MG63 (cell line): ENCODE measurements at regions not wholly inside any gene's neighbourhood (a gene's known extent, or its start where the extent isn't known, plus 50 kb on each side); places are given as distances from the start of the nearest gene placed in this dataset.

Source experiments
- DNase-seq: peaks from one replicate; pipeline ENCODE4 v3.0.0-alpha.2; 2020
- H3K27me3 ChIP-seq: fragments of 250-450 bp; sonication (Bioruptor Pico); 2 replicates; pipeline ENCODE4 v1.5.1; 2020; ENCODE audit warnings: mild to moderate bottlenecking, moderate library complexity
- H3K36me3 ChIP-seq: fragments of 250-450 bp; sonication (Bioruptor Pico); 2 replicates; pipeline ENCODE4 v1.5.1; 2020; ENCODE audit warnings: mild to moderate bottlenecking, moderate library complexity
- H3K4me3 ChIP-seq: fragments of 250-450 bp; sonication (Bioruptor Pico); 2 replicates; pipeline ENCODE4 v1.5.1; 2020; ENCODE audit warnings: mild to moderate bottlenecking, moderate library complexity
- H3K9me3 ChIP-seq: fragments of 250-450 bp; sonication (Bioruptor Pico); 2 replicates; pipeline ENCODE4 v1.5.1; 2020; ENCODE audit warnings: mild to moderate bottlenecking, moderate library complexity

GRCh38 chr10:43737003-43737402, 88.3 kb upstream of the ZNF32 start:
- DNase-seq, result no peak
- Histone ChIP-seq H3K9me3 (no peaks in the 10 kb centered on the region), H3K36me3 (no peaks in the 10 kb centered on the region), H3K27me3 (no peaks in the 10 kb centered on the region), H3K4me3 (no peak overlapping the region)

GRCh38 chr10:43735907-43736306, 87.2 kb upstream of the ZNF32 start:
- no peaks in the 10 kb centered on the region for H3K36me3 ChIP-seq
- no peaks in the 10 kb centered on the region for H3K9me3 ChIP-seq
- H3K4me3 ChIP-seq, result no peak overlapping the region
- peak; percentile 44 for DNase-seq
- no peaks in the 10 kb centered on the region for H3K27me3 ChIP-seq

GRCh38 chr10:43734716-43735115, 86.0 kb upstream of the ZNF32 start:
- Histone ChIP-seq H3K4me3 (no peak overlapping the region), H3K36me3 (no peaks in the 10 kb centered on the region), H3K9me3 (peaks cover 5% of the 10 kb centered on the region; the same call in 1 of the 2 replicates), H3K27me3 (no peaks in the 10 kb centered on the region)
- no peak for DNase-seq

- peaks cover 5% of the 10 kb centered on the region for H3K9me3 ChIP-seq
- no peaks in the 10 kb centered on the region for H3K27me3 ChIP-seq
- DNase-seq, result no peak
- no peaks in the 10 kb centered on the region for H3K36me3 ChIP-seq
- no peak overlapping the region for H3K4me3 ChIP-seq
These were observed 82.8 kb upstream of the ZNF32 start for GRCh38 chr10:43731486-43731885.

- no peaks in the 10 kb centered on the region for H3K36me3 ChIP-seq
- no peak for DNase-seq
- H3K9me3 ChIP-seq, result peaks cover 10% of the 10 kb centered on the region
- H3K4me3 ChIP-seq, result no peak overlapping the region
- H3K27me3 ChIP-seq, result no peaks in the 10 kb centered on the region
These were observed 79.7 kb upstream of the ZNF32 start for GRCh38 chr10:43728425-43728824.

GRCh38 chr10:43727935-43728334, 79.3 kb upstream of the ZNF32 start:
- Histone ChIP-seq H3K36me3 (no peaks in the 10 kb centered on the region), H3K4me3 (no peak overlapping the region), H3K27me3 (no peaks in the 10 kb centered on the region), H3K9me3 (peaks cover 10% of the 10 kb centered on the region)
- DNase-seq, result no peak

GRCh38 chr10:43715334-43715733, 66.7 kb upstream of the ZNF32 start:
- Histone ChIP-seq H3K27me3 (no peaks in the 10 kb centered on the region), H3K4me3 (no peak overlapping the region), H3K36me3 (no peaks in the 10 kb centered on the region), H3K9me3 (no peaks in the 10 kb centered on the region; the same call in 1 of the 2 replicates)
- DNase-seq, result no peak

GRCh38 chr10:43712821-43713584, 64.3 kb upstream of the ZNF32 start:
- Histone ChIP-seq H3K4me3 (no peak overlapping the region), H3K36me3 (no peaks in the 10 kb centered on the region), H3K27me3 (no peaks in the 10 kb centered on the region), H3K9me3 (no peaks in the 10 kb centered on the region)
- DNase-seq, result no peak

- Histone ChIP-seq H3K4me3 (no peak overlapping the region), H3K9me3 (no peaks in the 10 kb centered on the region), H3K27me3 (no peaks in the 10 kb centered on the region), H3K36me3 (no peaks in the 10 kb centered on the region)
- no peak for DNase-seq
These were observed 62.2 kb upstream of the ZNF32 start for GRCh38 chr10:43710772-43711471.

GRCh38 chr10:43708262-43708661, 59.6 kb upstream of the ZNF32 start:
- no peak for DNase-seq
- H3K4me3 ChIP-seq, result no peak overlapping the region
- no peaks in the 10 kb centered on the region for H3K9me3 ChIP-seq
- H3K27me3 ChIP-seq, result no peaks in the 10 kb centered on the region
- H3K36me3 ChIP-seq, result no peaks in the 10 kb centered on the region

GRCh38 chr10:43707770-43708169, 59.1 kb upstream of the ZNF32 start:
- no peaks in the 10 kb centered on the region for H3K9me3 ChIP-seq
- H3K4me3 ChIP-seq, result no peak overlapping the region
- no peaks in the 10 kb centered on the region for H3K36me3 ChIP-seq
- DNase-seq, result no peak
- no peaks in the 10 kb centered on the region for H3K27me3 ChIP-seq

- DNase-seq, result no peak
- Histone ChIP-seq H3K27me3 (no peaks in the 10 kb centered on the region), H3K36me3 (no peaks in the 10 kb centered on the region), H3K9me3 (no peaks in the 10 kb centered on the region), H3K4me3 (no peak overlapping the region)
These were observed 57.5 kb upstream of the ZNF32 start for GRCh38 chr10:43706166-43706565.

GRCh38 chr10:43703286-43703685, 54.6 kb upstream of the ZNF32 start:
- H3K36me3 ChIP-seq, result no peaks in the 10 kb centered on the region
- H3K9me3 ChIP-seq, result no peaks in the 10 kb centered on the region
- DNase-seq, result no peak
- H3K27me3 ChIP-seq, result no peaks in the 10 kb centered on the region
- no peak overlapping the region for H3K4me3 ChIP-seq

- Histone ChIP-seq H3K9me3 (no peaks in the 10 kb centered on the region), H3K27me3 (no peaks in the 10 kb centered on the region), H3K36me3 (no peaks in the 10 kb centered on the region), H3K4me3 (no peak overlapping the region)
- no peak for DNase-seq
These were observed 54.2 kb upstream of the ZNF32 start for GRCh38 chr10:43702936-43703281.

GRCh38 chr10:43702213-43702935, 53.7 kb upstream of the ZNF32 start:
- no peaks in the 10 kb centered on the region for H3K36me3 ChIP-seq
- no peaks in the 10 kb centered on the region for H3K27me3 ChIP-seq
- no peak for DNase-seq
- H3K9me3 ChIP-seq, result no peaks in the 10 kb centered on the region
- H3K4me3 ChIP-seq, result no peak overlapping the region

GRCh38 chr10:43701295-43701694, 52.6 kb upstream of the ZNF32 start:
- Histone ChIP-seq H3K4me3 (no peak overlapping the region), H3K27me3 (no peaks in the 10 kb centered on the region), H3K9me3 (no peaks in the 10 kb centered on the region; the same call in 1 of the 2 replicates), H3K36me3 (no peaks in the 10 kb centered on the region)
- no peak for DNase-seq

GRCh38 chr10:43700306-43700705, 51.6 kb upstream of the ZNF32 start:
- Histone ChIP-seq H3K36me3 (no peaks in the 10 kb centered on the region), H3K4me3 (no peak overlapping the region), H3K9me3 (no peaks in the 10 kb centered on the region; the same call in 1 of the 2 replicates), H3K27me3 (no peaks in the 10 kb centered on the region)
- DNase-seq, result no peak
